ENCODE measurements at regions not wholly inside any gene's neighbourhood (a gene's known extent, or its start where the extent isn't known, plus 50 kb on each side); places are given as distances from the start of the nearest gene placed in this dataset.

DNA sequence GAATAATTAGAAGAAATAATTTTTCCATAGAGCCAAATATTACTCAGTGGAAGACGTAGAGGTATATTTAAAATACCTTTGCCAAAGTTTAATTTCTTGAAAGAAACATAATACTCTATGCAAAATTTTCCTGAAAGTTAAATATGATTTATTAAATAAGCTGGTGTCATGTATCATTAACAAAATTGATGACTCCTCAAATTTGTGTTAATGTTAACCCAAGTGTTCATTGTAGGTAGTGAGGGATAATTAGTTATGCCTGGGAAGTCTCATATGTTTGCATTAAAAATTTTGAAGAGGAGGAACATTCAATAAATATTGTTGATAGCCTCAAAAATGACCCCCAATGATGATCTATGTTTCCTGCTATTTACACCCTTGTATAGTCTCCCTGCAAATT, 292.7 kb upstream of the AMOT start:
- H3K27me3 ChIP-seq (replicated peaks in 1 of 7): no peaks in the 10 kb centered on the region
- no peak for DNase-seq
- H3K36me3 ChIP-seq: no peaks in the 10 kb centered on the region
- 68 to 86% (median 75%) methylated on average over 1 of the region's 1 CpG for WGBS, 5 donors
- TF ChIP-seq, protein P1, sequence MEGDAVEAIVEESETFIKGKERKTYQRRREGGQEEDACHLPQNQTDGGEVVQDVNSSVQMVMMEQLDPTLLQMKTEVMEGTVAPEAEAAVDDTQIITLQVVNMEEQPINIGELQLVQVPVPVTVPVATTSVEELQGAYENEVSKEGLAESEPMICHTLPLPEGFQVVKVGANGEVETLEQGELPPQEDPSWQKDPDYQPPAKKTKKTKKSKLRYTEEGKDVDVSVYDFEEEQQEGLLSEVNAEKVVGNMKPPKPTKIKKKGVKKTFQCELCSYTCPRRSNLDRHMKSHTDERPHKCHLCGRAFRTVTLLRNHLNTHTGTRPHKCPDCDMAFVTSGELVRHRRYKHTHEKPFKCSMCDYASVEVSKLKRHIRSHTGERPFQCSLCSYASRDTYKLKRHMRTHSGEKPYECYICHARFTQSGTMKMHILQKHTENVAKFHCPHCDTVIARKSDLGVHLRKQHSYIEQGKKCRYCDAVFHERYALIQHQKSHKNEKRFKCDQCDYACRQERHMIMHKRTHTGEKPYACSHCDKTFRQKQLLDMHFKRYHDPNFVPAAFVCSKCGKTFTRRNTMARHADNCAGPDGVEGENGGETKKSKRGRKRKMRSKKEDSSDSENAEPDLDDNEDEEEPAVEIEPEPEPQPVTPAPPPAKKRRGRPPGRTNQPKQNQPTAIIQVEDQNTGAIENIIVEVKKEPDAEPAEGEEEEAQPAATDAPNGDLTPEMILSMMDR (IDR thresholded peaks at IDR 0.05 in 8 of 11, conservative IDR thresholded peaks at IDR 0.05 in 3 of 11): no peak
- TF ChIP-seq POLR2A (IDR thresholded peaks at IDR 0.05): no peak
- no peak for TF ChIP-seq POLR2AphosphoS5 (IDR thresholded peaks at IDR 0.05)
- no peak overlapping the region for H3K27ac ChIP-seq
- no peaks in the 10 kb centered on the region for H3K9me3 ChIP-seq
- intact Hi-C loops (cut with DNase I; ENCODE audit: low total_unique reads): no loop called here
- H3K4me3 ChIP-seq: no peak overlapping the region
- no peaks in the 10 kb centered on the region for H3K4me1 ChIP-seq

DNA sequence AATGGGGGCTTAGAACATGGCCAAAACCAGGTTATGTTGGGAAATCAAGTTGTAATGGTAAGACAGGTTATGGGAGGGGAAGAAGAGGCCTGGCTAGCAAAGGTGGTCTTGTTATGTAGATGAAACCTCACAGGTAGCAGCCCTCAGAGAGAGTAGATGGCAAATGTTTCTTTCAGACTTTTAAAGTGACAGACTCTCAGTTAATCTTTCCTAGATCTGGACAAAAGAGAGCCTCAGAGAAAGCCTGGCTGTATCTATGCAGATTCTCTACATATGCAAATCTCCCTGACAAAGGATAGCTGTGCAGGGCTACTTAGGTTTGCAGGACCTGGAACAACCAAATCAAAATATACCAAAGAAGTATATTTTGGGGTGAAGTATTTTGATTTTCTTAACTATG, 284.1 kb upstream of the AMOT start:
- no peak for DNase-seq
- intact Hi-C loops (cut with DNase I; ENCODE audit: low total_unique reads): no loop called here
- Histone ChIP-seq H3K27me3 (replicated peaks in 1 of 7) (no peaks in the 10 kb centered on the region), H3K27ac (no peak overlapping the region), H3K4me1 (no peaks in the 10 kb centered on the region), H3K36me3 (no peaks in the 10 kb centered on the region), H3K4me3 (no peak overlapping the region), H3K9me3 (peaks cover 0 to 22% (median 2%) of the 10 kb centered on the region in 8 donors)
- TF ChIP-seq, protein P1 (IDR thresholded peaks at IDR 0.05 in 8 of 11, conservative IDR thresholded peaks at IDR 0.05 in 3 of 11): no peak
- TF ChIP-seq POLR2AphosphoS5 (IDR thresholded peaks at IDR 0.05): no peak
- TF ChIP-seq POLR2A (IDR thresholded peaks at IDR 0.05): no peak

DNA sequence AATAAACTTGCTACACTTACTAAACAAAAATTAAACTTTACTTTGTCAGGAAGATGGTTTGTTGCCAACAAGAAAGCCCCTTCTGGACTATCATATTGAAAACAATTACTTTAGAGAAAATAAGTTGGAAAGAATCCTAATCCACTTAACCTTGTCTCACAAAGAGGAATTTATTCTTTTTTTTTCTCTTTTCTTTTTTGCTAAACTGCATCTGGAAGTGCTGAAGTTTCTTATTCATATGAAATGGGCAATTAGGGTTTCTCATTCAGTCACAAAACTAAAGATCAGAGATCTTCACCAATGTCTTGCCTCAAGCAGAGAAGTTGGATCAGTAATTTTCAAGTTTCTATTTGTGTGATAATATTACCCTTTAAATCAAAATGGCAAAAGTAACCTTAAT, 234.9 kb upstream of the AMOT start:
- H3K27me3 ChIP-seq (replicated peaks in 1 of 7): no peaks in the 10 kb centered on the region
- H3K9me3 ChIP-seq: peaks cover 0 to under 1% (median 0%) of the 10 kb centered on the region in 8 donors
- H3K4me3 ChIP-seq: no peak overlapping the region
- no peaks in the 10 kb centered on the region for H3K4me1 ChIP-seq
- DNase-seq: no peak
- intact Hi-C loops (cut with DNase I; ENCODE audit: low total_unique reads): no loop called here
- no peaks in the 10 kb centered on the region for H3K36me3 ChIP-seq
- no peak for TF ChIP-seq POLR2AphosphoS5 (IDR thresholded peaks at IDR 0.05)
- TF ChIP-seq, protein P1 (IDR thresholded peaks at IDR 0.05 in 8 of 11, conservative IDR thresholded peaks at IDR 0.05 in 3 of 11): no peak
- TF ChIP-seq POLR2A (IDR thresholded peaks at IDR 0.05): no peak
- H3K27ac ChIP-seq: no peak overlapping the region

DNA sequence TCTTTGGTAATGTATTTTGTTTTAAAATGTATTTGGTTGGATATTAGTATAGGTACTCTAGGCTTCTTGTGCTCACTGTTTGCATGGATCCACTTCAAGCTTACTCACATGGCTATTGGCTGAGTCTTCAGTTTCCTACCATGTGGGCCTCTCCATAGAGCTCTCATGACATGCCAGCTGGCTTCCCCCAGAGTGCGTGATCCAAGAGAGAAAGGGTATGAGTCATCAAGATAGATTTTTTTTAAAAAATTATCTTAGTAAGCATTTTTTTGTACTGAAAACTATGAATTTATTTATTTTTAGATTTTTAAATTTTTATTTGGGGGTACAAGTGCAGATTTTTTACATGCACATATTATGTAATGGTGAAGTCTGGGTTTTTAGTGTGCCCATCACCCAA, 219.1 kb upstream of the AMOT start:
- 72 to 89% (median 79%) methylated on average over 1 of the region's 1 CpG for WGBS, 5 donors
- TF ChIP-seq POLR2AphosphoS5 (IDR thresholded peaks at IDR 0.05) (no peak), POLR2A (IDR thresholded peaks at IDR 0.05) (no peak)
- TF ChIP-seq, protein P1 (IDR thresholded peaks at IDR 0.05 in 8 of 11, conservative IDR thresholded peaks at IDR 0.05 in 3 of 11): no peak
- intact Hi-C loops (cut with DNase I; ENCODE audit: low total_unique reads): no loop called here

More for the DNA sequence above, 219.1 kb upstream of the AMOT start:
- H3K9me3 ChIP-seq: peaks cover 0 to 28% (median 10%) of the 10 kb centered on the region in 8 donors
- H3K4me3 ChIP-seq: no peak overlapping the region
- no peaks in the 10 kb centered on the region for H3K4me1 ChIP-seq
- no peaks in the 10 kb centered on the region for H3K27me3 ChIP-seq (replicated peaks in 1 of 7)
- no peaks in the 10 kb centered on the region for H3K36me3 ChIP-seq
- DNase-seq: no peak
- H3K27ac ChIP-seq: no peak overlapping the region
